NCI-H345 treated with DMSO at 0.1 percent for 48 hours (cell line): ENCODE measurements at regions not wholly inside any gene's neighbourhood (a gene's known extent, or its start where the extent isn't known, plus 50 kb on each side); places are given as distances from the start of the nearest gene placed in this dataset.
A peak's percentile ranks its signal among the peaks of the same experiment; 100 is the strongest.
"Not testable (repeated sequence)": the region's sequence is repeated elsewhere in the genome, so short reads cannot be mapped to it uniquely, and the experiment has no call there.

Experiments used
- DNase-seq: peaks from one replicate; lab custom pipeline; 2025; ENCODE audit not compliant: unreplicated experiment; lab: John Stamatoyannopoulos, UW

- no peak for DNase-seq
These were observed 142.5 kb downstream of the LCA5 start for GRCh38 chr6:79394690-79395089.

GRCh38 chr6:79392094-79392493 is 145.1 kb downstream of the LCA5 start:
- DNase-seq = no peak

DNA sequence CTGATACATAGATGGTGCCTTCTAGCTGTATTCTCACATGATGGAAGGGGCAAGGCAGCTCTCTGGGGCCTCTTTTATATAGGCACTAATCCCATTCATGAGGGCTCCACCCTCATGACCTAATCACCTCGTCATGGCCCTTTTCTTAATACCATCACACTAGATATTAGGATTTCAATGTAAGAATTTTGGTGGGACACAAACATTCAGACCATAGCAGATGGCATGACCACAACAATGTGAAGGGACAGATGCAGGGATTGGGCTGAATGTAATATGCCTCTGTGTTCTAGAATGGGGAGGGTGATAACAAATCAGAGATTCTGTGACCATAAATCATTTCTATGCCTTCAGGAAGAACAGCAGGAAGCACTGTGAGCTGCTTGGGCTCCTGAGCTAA is 145.8 kb downstream of the LCA5 start:
- no peak for DNase-seq

DNA sequence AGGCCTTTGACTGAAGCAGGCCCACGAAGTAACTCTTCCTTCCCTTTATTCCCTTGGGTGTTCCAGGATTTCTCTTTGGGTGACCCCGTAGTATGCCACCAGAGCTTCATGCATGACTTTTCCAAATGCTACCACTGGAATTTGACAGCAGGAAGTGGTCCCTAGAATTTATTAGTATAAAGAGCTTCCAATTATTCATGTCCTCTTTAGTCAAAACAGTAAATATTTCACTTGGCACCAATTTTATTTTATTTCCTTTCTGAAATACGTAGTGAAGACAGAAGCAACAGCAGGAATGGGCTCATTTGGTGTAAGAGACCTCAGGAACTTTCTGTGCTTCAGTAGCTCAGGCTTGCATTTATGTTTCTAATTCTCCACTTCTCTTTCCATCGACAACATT is 151.3 kb downstream of the LCA5 start:
- DNase-seq = no peak

- no peak for DNase-seq
These were observed 150.9 kb upstream of the HMGN3 start for GRCh38 chr6:79385333-79385732.

- DNase-seq = peak; percentile 44
These were observed 150.4 kb upstream of the HMGN3 start for GRCh38 chr6:79384845-79385244.

GRCh38 chr6:79378957-79379356 is 144.5 kb upstream of the HMGN3 start:
- no peak for DNase-seq

- DNase-seq = no peak
These were observed 143.4 kb upstream of the HMGN3 start for GRCh38 chr6:79377888-79378348.

- no peak for DNase-seq
These were observed 142.6 kb upstream of the HMGN3 start for GRCh38 chr6:79377047-79377446.

GRCh38 chr6:79375635-79376337 is 141.3 kb upstream of the HMGN3 start:
- DNase-seq = no peak

DNA sequence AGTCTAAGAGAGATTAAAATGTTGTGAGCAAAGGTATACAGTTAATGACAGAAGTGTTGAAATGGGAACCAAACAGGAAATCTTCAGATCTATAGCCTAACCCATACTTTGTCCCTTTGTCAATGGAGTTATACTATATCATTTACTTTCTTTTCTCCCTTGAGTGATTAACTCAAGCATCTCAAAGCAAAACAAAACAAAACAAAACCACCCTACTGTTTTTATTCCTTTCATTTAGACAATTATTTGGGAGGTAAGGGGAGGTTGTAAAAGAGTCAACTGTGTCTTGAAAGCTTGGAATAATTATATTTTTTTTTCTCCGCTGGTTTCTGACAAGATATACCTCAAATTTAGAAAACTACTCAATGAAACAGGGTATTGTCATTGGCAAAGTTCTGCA is 139.8 kb upstream of the HMGN3 start:
- no peak for DNase-seq

DNA sequence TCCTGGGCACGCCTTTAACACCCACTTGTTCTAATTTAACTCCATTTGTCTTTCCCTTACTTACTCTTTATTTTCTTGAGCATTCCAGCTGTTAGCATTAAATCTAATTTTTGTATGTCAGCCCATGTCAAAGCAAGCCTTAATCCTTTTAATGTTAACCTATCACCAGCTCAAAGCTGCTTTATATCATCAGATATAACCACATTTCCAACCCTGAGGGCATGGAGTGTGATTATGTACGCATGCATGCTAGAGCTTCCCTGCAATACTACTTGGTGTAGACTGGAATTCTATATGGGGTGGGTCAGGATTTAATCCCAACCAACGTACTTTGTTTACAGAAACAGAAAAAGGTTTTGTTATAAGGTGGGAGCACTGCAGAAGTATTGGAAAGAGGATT is 139.4 kb upstream of the HMGN3 start:
- DNase-seq = peak; percentile 15

GRCh38 chr6:79373246-79373645 is 138.8 kb upstream of the HMGN3 start:
- peak; percentile 13 for DNase-seq

GRCh38 chr6:79372757-79373156 is 138.3 kb upstream of the HMGN3 start:
- DNase-seq = no peak

- no peak for DNase-seq
These were observed 134.5 kb upstream of the HMGN3 start for GRCh38 chr6:79369026-79369425.

GRCh38 chr6:79363441-79363840 is 129.0 kb upstream of the HMGN3 start:
- DNase-seq = not testable (repeated sequence)

DNA sequence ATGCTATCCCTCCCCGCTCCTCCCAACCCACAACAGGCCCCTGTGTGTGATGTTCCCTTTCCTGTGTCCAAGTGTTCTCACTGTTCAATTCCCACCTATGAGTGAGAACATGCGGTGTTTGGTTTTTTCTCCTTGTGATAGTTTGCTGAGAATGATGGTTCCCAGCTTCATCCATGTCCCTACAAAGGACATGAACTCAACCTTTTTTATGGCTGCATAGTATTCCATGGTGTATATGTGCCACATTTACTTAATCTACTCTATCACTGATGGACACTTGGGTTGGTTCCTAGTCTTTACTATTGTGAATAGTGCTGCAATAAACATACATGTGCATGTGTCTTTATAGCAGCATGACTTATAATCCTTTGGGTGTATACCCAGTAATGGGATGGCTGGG is 126.6 kb upstream of the HMGN3 start:
- not testable (repeated sequence) for DNase-seq

- DNase-seq = no peak
These were observed 118.7 kb upstream of the HMGN3 start for GRCh38 chr6:79353226-79353625.

DNA sequence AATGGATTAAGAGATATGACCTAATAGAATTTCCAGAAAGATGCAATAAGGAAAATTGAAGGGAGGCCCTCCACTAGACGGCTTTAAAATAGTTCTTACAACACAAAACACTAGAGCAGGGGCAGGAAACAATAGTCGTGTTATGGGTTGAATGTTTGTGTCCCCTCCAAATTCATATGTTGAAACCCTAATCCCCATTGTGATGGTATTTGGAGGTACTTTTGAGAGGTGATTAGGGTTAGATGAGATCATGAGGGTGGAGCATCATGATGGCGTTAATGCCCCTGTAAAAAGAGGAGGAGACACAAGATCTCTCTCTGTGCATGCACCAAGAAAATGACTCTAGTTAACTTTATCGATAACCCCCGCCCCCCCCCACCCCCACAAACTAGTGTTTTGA is 104.0 kb upstream of the HMGN3 start:
- no peak for DNase-seq

DNA sequence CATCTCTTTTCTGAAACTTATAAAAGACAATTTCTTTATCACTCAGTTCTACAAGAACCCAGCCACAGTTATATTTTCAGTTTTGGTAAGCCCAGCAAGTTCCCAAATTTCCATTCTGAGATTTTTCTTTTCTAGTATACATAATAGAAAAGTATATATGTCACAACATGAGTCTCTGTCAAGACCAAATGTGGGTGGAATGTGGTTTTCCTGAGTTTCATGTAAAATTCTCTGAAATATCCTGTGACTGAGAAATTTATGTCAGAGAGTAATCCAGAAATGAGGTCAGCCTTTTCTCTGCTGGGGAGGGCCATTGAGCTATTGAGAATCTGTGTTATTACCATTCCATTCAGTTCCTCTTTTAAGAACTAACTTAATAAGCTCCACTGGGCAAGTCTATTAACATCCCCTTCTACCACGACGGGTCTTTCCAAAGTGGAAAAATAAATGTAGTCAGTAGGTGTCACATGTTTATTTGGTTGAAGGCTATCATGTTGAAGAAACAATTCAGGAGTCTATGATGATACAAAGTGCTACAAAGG is 100.7 kb upstream of the HMGN3 start:
- DNase-seq = no peak

- no peak for DNase-seq
These were observed 100.2 kb upstream of the HMGN3 start for GRCh38 chr6:79334674-79335073.

- DNase-seq = no peak
These were observed 96.2 kb upstream of the HMGN3 start for GRCh38 chr6:79330704-79331103.

GRCh38 chr6:79313254-79313653 is 78.8 kb upstream of the HMGN3 start:
- DNase-seq = no peak
